HG03095 (cell line): ENCODE measurements at regions not wholly inside any gene's neighbourhood (a gene's known extent, or its start where the extent isn't known, plus 50 kb on each side); places are given as distances from the start of the nearest gene placed in this dataset.

ENCODE experiments used
- ATAC-seq: cut with Tn5 transposase; IDR thresholded peaks from one replicate; pipeline ENCODE4 v1.9.1; 2021; ENCODE audit warnings: moderate library complexity; ENCODE audit not compliant: unreplicated experiment

GRCh38 chr2:226580403-226580802 lies 219.2 kb downstream of the IRS1 start:
- no peak for ATAC-seq

GRCh38 chr2:226579519-226579918 lies 220.1 kb downstream of the IRS1 start:
- no peak for ATAC-seq

- ATAC-seq: no peak
Observed at GRCh38 chr2:226578879-226579278, 220.7 kb downstream of the IRS1 start.

DNA sequence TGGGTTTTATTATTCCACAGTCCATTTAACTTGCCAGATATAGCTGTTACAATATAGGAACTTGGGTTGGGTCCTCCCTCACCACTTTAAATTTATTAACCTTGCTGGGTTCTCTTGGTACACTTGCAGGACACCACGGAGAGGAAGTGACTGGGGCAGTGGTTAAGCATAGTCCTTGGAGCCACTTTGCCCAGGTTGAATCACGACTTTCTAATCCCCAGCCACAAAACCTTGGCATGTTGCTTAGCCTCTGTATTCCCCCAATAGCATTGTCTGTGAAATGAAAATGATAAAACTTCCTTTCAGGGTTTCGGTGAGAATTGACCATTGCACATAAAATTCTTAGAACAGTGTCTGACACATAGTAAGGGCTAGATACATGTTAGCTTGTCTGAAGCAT lies 221.2 kb downstream of the IRS1 start:
- ATAC-seq: no peak

DNA sequence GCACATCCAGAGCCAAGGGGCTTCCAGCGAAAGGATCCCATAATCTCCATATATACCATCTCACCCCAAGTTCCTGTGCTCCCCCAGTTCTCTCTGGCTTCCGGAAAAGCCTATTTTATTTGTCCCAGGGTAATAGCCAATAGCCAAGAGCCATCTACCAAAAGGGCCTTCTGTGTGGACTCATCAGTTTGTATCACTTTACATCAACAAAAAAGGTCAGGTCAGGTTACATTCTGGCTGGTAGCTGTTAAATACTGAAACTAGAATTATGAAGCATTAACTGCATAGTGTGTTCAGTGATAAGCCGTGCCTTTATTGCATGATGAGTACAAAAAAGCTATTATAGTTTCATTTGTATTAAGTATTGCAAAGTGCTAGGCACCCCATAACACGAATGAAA lies 223.7 kb downstream of the IRS1 start:
- ATAC-seq: no peak

DNA sequence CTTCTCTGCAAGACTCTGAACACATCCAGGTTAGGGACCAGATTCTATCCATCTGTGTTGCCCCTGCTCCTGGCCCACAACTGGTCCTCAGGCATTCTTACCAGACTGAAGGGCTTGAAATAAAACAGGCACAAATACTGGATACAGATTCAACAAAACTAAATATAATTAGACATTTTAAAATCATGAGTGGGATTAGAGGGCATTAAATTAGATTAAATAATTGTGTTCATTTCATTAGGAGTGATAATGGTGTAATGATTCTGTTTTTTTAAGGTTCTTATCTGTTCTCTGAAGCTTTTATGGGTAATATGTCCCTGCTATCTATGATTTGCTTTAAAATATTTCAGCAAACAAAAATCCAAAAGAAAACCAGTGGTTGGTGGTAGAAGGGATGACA lies 226.5 kb downstream of the IRS1 start:
- no peak for ATAC-seq

GRCh38 chr2:226564667-226565066 lies 235.0 kb downstream of the IRS1 start:
- no peak for ATAC-seq

GRCh38 chr2:226561962-226562361 lies 237.7 kb downstream of the IRS1 start:
- no peak for ATAC-seq

DNA sequence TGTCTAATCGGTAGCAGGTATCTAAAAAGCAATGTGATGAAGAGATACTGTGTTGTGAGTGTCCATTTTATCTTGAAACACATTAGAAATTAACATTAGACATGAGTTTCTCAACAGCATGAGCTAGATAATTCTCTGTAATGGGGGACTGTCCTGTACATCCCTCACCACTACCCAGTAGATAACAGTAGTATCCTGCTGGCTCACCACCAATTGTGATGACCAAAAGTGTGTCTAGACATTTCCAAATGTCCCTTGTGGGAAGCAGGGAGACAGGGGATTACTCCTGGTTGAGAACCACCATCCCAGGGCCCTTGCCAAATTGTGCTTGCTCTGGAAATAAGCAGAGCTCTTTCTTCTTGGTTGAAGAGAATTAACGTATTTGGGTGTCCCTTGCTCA lies 239.3 kb downstream of the IRS1 start:
- no peak for ATAC-seq

DNA sequence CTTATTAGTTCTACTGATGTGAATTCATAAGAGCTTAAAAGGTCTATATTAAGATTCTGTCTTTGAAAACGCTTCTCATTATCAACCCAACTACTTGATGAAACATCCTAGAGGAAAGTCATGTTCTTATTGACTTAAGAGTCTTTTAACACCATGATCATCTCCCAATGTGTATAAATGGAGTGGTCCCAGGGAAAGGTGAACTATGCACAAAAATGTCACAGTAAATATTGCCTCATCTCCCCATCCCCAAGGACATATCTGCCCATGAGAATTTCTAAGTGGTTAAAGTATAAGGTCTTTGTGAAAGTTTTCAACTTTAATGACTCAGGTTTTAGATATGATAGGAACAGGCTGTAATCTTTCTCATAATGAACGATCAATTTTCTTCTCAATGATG lies 240.1 kb downstream of the IRS1 start:
- no peak for ATAC-seq

GRCh38 chr2:226558418-226558817 lies 241.2 kb downstream of the IRS1 start:
- no peak for ATAC-seq

DNA sequence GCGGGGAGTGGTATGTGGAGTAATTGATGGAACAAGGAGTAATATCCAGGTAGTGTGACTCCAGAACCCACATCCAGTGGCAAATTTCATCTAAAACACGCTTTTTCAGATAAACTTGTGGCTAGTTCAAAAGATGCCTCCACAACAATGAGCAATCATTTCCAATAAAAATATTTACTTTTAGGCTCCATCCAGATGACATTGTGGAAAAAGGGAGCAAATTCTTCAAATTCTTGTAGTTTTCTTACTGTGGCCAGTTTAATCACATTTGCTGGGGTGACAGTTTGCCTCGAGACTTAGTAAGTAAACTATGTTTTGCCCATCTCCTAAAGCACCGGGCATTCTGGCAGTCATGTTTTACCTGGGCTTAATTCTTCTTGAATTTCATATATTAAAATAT lies 243.6 kb downstream of the IRS1 start:
- ATAC-seq: no peak

DNA sequence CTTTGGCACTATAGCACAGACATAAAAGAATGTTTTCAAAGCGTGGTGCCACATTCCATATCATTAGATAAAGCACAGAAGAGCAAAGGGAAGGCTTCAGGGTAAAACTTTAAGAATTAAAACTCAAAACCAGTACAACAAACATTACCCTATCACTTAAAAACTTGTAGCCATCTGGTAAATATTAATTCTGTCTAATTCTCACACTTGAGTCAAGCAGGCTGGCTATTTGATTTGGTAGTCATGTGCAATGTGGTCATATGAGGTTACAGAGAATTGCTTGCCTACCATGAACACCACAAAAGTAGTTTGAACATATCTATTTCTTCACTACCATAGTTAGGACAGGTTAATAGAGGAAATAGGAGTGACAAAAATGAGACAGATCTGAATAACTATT lies 244.9 kb downstream of the IRS1 start:
- ATAC-seq: no peak

DNA sequence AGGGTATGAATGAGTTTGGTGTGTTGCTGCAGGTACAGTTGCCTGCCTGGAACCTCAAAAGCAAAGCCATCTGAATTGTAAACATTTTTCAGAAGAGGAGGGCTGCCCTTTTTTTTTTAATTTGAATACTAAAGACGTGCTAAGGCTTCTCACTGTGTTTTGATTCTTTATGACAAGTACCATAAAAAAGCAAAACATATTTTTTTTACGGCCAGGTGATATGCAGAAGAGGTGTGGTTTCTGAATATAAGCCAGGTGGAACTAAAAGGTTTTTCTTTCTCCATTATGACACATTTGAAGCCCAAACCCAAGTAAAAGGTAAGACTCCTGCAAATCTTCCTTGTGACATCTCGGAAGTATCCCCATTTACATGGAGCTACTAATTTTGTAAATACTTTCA lies 246.3 kb downstream of the IRS1 start:
- no peak for ATAC-seq

GRCh38 chr2:226552571-226553285 lies 246.9 kb downstream of the IRS1 start:
- ATAC-seq: no peak

- no peak for ATAC-seq
Observed at GRCh38 chr2:226551522-226552250, 247.9 kb downstream of the IRS1 start.

DNA sequence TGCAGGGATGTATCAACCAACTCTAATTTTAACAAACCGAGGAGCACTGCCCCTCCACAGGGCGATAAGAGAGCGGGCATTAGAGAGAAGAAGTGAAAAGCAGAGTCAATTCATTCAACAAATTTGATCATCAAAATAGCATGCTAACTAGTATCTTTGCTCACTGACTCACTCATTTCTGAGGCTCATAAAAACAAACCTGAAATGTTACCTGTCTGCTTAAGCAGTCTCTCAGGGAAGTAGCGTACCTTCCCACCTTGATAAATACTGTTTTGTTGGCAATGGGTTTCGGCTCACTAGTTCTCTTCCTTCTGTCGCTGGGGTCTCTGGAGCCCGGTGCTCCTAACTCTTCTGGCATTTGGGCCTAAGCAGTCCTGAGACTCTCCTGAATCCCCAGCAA lies 248.8 kb downstream of the IRS1 start:
- no peak for ATAC-seq

- ATAC-seq: no peak
Observed at GRCh38 chr2:226548732-226549131, 250.9 kb downstream of the IRS1 start.

GRCh38 chr2:226544596-226545210 lies 254.9 kb downstream of the IRS1 start:
- ATAC-seq: no peak

DNA sequence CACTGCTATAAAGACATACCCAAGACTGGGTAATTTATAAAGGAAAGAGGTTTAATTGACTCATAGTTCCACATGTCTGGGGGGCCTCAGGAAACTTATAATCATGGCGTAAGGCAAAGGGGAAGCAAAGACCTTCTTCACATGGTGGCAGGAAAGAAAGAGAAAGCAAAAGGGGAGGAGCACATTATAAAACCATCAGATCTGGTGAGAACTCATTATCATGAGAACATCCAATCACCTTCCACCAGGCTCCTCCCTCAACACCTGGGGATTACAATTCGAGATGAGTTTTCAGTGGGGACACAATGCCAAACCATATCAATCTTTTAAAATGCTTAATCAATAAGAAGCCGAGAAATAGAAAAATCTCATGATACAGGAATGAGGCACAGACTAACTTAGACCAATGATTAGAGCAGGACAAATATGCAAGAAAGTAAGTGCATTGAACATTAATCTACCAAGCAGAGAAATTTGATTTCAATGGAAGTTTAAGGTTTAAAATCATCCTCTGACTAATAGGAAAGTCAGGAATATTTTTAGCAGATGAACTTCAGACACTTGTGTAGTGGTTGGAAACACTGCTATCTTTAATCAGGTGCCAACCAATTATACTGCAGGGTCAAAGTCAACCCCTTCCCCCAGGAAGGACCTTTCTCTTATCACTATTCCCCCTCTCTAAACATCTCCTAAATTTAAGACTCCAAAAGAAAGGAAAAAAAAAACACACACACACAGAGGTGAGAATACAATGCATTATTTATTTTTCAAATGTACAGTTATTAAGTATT lies 259.2 kb downstream of the IRS1 start:
- ATAC-seq: no peak

GRCh38 chr2:226536410-226536809 lies 263.2 kb downstream of the IRS1 start:
- ATAC-seq: no peak
